ENCODE measurements at regions not wholly inside any gene's neighbourhood (a gene's known extent, or its start where the extent isn't known, plus 50 kb on each side); places are given as distances from the start of the nearest gene placed in this dataset.

DNA sequence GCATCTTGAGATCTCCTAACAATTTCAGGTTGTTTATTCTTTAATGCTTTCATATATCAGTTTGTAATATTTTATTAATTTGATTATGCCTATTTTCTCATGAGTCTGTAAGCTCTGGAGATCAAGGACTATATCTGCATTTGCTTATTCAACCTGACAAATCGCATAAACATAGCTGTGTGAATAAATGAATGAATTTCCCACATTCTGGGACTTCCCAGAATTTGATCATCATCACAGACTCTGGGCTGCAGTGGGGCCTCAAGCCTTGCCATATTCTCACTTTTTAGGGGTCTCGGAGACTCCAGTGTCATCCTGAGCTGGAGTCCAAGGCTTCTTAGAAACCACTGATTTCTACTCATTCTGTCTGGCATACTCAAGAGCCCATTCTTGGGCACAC, 180.5 kb downstream of the DAD1 start:
- TF ChIP-seq, protein P1, sequence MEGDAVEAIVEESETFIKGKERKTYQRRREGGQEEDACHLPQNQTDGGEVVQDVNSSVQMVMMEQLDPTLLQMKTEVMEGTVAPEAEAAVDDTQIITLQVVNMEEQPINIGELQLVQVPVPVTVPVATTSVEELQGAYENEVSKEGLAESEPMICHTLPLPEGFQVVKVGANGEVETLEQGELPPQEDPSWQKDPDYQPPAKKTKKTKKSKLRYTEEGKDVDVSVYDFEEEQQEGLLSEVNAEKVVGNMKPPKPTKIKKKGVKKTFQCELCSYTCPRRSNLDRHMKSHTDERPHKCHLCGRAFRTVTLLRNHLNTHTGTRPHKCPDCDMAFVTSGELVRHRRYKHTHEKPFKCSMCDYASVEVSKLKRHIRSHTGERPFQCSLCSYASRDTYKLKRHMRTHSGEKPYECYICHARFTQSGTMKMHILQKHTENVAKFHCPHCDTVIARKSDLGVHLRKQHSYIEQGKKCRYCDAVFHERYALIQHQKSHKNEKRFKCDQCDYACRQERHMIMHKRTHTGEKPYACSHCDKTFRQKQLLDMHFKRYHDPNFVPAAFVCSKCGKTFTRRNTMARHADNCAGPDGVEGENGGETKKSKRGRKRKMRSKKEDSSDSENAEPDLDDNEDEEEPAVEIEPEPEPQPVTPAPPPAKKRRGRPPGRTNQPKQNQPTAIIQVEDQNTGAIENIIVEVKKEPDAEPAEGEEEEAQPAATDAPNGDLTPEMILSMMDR (IDR thresholded peaks at IDR 0.05 in 4 of 5, conservative IDR thresholded peaks at IDR 0.05 in 1 of 5): no peak
- TF ChIP-seq POLR2A (IDR thresholded peaks at IDR 0.05): no peak
